ENCODE measurements at regions not wholly inside any gene's neighbourhood (a gene's known extent, or its start where the extent isn't known, plus 50 kb on each side); places are given as distances from the start of the nearest gene placed in this dataset.

DNA sequence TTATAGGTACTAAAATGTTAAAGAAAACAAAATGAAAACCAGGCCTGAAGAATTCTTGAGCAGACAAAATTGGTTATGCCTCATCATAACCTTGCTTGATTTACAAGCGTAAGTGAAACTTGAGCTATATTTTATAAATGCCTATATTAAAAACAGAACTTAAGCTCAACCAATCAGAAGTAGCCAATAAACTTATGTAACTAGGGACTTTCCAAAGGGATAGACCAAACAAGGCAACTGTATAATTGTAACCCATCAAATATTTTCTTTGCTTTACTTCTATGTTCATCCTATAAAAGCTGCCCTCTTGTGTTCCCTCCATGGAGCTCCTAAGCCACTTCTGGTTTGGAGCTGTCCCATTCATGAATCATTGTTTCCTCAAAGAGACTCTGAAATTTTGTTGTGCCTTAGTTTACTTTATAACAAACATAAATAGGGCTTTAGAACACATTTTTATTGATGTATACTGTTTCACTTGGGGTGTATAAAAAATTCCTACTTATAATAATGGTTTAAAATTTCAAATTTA lies 101.6 kb upstream of the CARMIL1 start:
- H3K4me3 ChIP-seq (ENCODE audit: low read length): no peak overlapping the region
- no peak for DNase-seq (ENCODE audit: low read depth)
- TF ChIP-seq, protein P1, sequence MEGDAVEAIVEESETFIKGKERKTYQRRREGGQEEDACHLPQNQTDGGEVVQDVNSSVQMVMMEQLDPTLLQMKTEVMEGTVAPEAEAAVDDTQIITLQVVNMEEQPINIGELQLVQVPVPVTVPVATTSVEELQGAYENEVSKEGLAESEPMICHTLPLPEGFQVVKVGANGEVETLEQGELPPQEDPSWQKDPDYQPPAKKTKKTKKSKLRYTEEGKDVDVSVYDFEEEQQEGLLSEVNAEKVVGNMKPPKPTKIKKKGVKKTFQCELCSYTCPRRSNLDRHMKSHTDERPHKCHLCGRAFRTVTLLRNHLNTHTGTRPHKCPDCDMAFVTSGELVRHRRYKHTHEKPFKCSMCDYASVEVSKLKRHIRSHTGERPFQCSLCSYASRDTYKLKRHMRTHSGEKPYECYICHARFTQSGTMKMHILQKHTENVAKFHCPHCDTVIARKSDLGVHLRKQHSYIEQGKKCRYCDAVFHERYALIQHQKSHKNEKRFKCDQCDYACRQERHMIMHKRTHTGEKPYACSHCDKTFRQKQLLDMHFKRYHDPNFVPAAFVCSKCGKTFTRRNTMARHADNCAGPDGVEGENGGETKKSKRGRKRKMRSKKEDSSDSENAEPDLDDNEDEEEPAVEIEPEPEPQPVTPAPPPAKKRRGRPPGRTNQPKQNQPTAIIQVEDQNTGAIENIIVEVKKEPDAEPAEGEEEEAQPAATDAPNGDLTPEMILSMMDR (conservative IDR thresholded peaks at IDR 0.05; ENCODE audit: low read length): no peak

DNA sequence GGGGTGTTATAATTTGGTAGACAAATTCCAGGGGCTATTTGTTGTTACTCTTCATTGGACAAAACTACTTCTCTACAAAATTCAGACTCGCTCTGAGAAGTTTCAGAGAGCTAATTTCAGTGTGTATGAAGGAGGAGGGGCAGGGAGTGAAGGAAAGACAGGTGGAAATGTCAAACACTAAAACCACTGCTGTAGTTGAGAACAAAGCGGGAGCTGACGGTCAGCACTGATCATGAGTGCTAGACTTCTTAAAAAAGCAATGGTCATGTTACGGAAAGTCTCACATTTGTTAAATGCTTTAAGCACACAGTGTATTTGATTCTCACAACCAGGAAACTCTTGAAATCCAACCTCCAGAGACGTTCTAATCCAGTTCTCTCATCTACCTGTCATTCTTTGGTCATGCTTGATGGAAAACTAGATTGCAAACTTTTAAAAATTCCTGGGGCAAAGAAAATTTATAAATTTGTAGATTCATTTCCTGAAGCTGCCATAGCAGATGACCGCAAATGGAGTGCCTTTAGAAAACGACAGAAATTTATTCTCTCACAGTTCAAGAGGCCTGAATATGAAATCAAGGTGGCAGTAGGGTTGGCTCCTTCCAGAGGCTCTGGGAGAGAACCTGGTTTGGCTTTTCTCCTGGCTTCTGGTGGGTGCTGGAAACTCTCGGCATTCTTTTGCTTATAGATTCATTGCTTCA lies 100.7 kb upstream of the CARMIL1 start:
- no peak overlapping the region for H3K4me3 ChIP-seq (ENCODE audit: low read length)
- TF ChIP-seq, protein P1 (conservative IDR thresholded peaks at IDR 0.05; ENCODE audit: low read length): no peak
- no peak for DNase-seq (ENCODE audit: low read depth)

DNA sequence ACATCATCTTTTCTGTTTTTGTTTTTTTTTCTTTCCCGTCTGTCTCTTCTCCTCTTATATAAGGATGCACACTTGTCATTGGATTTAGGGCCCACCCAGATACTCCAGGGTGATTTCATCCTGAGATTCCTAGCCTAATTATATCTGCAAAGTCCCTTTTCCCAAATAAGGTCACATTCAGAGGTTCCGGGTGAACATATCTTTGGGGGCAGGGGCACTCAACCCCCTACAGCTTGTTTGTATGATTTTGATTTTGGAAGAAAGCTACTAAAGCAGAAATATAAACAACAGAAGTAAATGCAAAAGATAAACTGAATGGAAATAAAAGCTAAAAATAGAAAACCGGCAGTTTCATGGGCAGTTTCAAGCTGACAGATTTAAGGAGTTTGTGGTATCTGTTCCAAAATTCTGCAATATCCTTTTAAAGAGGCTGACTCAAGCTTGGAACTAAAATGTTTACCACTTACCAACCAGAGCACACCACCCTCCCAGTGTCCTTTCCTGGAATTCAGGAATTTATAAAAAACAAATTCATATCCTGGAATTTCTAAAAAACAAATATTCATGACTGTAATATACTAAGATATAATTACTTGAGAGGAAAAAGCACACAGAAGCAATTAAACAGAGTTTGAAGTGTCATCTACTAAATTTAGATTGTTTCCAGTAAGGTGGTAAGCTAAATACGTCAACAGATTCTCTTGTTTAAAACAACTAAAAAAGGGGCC lies 100.0 kb upstream of the CARMIL1 start:
- TF ChIP-seq, protein P1 (conservative IDR thresholded peaks at IDR 0.05; ENCODE audit: low read length): no peak
- peak; percentile 91 for DNase-seq (ENCODE audit: low read depth)
- no peak overlapping the region for H3K4me3 ChIP-seq (ENCODE audit: low read length)

DNA sequence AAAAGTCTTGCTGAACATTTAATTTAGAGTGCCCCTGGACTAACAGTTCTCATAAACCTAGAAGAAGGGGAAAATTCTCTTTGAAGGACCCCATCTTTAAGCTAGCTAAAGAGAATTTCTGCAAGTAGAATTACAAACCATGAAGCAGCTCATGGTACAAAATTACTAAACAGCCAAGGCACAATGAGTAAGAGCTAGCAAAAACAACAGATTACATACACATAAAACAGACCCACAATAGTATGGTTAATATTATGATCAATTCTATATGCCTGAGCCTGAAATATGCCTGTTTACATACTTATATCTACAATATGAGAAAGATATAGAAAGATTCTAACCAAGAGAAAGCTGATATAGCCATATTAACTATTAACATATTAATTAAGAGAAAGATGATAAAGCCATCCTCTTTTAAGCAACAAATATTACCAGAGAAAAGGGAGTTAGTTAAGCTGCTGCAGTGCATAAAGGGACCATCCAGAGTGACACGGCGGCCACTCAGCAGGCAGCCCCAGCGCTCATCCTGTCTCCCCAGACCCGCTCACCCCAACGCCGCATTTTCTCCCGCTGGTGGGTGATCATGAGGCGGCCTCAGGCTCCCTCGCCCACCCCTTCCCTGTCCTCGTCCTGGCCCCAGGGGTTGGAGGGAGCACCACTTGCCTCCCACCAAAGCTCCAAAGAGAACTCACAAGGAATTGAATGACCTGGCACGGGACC lies 98.4 kb upstream of the CARMIL1 start:
- DNase-seq (ENCODE audit: low read depth): no peak

DNA sequence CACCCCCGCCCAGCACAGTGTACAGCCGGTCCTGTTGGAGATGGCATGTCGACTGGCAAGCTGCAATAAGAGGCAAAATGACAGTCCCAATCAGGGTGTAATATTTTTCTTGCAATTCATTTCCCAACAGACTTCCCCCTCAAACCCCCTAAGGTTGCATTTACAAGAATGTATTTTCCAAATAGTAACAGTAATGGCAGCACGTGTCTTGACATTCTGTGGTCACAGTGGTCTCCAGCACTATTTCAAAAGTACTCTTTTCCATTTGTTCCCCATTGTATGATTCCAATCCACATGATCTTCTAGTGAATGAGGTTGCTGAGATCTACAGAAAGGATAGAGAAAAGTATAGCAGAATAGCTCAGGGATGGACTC lies 97.8 kb upstream of the CARMIL1 start:
- no peak overlapping the region for H3K4me3 ChIP-seq (ENCODE audit: low read length)
- TF ChIP-seq, protein P1 (conservative IDR thresholded peaks at IDR 0.05; ENCODE audit: low read length): no peak
- no peak for DNase-seq (ENCODE audit: low read depth)

More for the DNA sequence above, 98.4 kb upstream of the CARMIL1 start:
- TF ChIP-seq, protein P1 (conservative IDR thresholded peaks at IDR 0.05; ENCODE audit: low read length): no peak
- H3K4me3 ChIP-seq (ENCODE audit: low read length): no peak overlapping the region

DNA sequence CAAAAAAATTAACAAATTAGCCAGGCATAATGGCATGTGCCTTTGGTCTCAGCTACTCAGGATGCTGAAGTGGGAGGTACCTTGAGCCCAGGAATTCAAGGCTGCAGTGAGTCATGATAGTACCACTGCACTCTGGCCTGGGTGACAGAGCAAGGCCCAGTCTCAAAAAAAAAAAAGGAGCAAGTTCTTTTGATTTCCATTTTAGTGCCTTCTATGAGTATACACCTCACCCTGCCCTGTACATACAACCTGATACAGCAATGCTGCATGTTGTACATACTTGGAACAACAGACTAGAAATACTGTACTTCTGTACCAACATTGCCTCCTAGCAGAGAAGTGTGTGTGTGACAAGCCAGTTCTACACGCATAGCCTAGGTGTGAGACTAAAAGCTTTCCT lies 97.3 kb upstream of the CARMIL1 start:
- TF ChIP-seq, protein P1 (conservative IDR thresholded peaks at IDR 0.05; ENCODE audit: low read length): no peak
- H3K4me3 ChIP-seq (ENCODE audit: low read length): no peak overlapping the region
- DNase-seq (ENCODE audit: low read depth): peak; percentile 48

Measured in AG10803 (cell line).